HepG2 (cell line): ENCODE measurements at regions not wholly inside any gene's neighbourhood (a gene's known extent, or its start where the extent isn't known, plus 50 kb on each side); places are given as distances from the start of the nearest gene placed in this dataset.

Experiments
- ATAC-seq: fragments of 200-7000 bp; cut with Tn5 transposase; 3 replicates; pipeline ENCODE4 v1.9.1; 2020; ENCODE audit warnings: mild to moderate bottlenecking, moderate library complexity
- BruUV-seq: library from RNA; stranded (reverse); fragments of 400-500 nt; replicated peaks from 2 replicates; lab custom pipeline; 2021; lab: Mats Ljungman, UMichigan
- CTCF ChIA-PET: fragments of 300-600 bp; formaldehyde crosslinking; extraction: SDS; loops from one replicate; lab custom pipeline; 2021; ENCODE audit warnings: low total read pairs, inconsistent platforms, low intra/inter-chr PET ratio; lab: Yijun Ruan, JAX
- POLR2A ChIA-PET: fragments of 350-600 bp; sonication (Branson Sonifier 250); formaldehyde crosslinking; loops from one replicate; lab custom pipeline; 2020; ENCODE audit warnings: antibody characterized with exemption, inconsistent platforms; lab: Yijun Ruan, JAX
- DNase-seq: peaks from one replicate; pipeline ENCODE4 v3.0.0-alpha.2; 2015; ENCODE audit warnings: low spot score
- FAIRE-seq: peaks from 3 replicates; lab custom pipeline; 2011; peaks lifted over from hg19 to GRCh38; lab: Jason Lieb, UNC
- H2AFZ ChIP-seq: one replicate; pipeline ENCODE4 v1.6.1; 2011; ENCODE audit warnings: low read length, inconsistent platforms
- H3K27ac ChIP-seq: fragments of 300-600 bp; 3 replicates; pipeline ENCODE4 v1.8.0; 2011; ENCODE audit warnings: mixed run types, mild to moderate bottlenecking, mixed read lengths, low read length, inconsistent platforms; ENCODE audit not compliant: insufficient read depth; ENCODE audit errors: extremely low read length
- H3K27me3 ChIP-seq, 2 experiments: fragments of 200-600 bp in 1 of 2; 2 replicates in 1 of 2; 3 replicates in 1 of 2; pipeline versions ENCODE4 v1.6.0 to v1.8.0; 2011; ENCODE audit warnings: low read length in 2 of 2, mild to moderate bottlenecking in 2 of 2, moderate library complexity in 2 of 2, inconsistent platforms in 1 of 2; ENCODE audit not compliant: insufficient read depth in 2 of 2, control insufficient read depth in 1 of 2
- H3K36me3 ChIP-seq, 2 experiments: fragments of 200-600 bp in 1 of 2; replicated peaks in 1 of 2; 2 replicates in 1 of 2; 3 replicates in 1 of 2; pipeline versions ENCODE4 v1.5.1 to v1.8.0; 2011; ENCODE audit warnings: low read length in 2 of 2, inconsistent platforms in 1 of 2; ENCODE audit not compliant: insufficient read depth in 2 of 2, control insufficient read depth in 1 of 2
- H3K4me1 ChIP-seq: 2 replicates; pipeline ENCODE4 v1.5.1; 2012; ENCODE audit warnings: low read length, inconsistent platforms; ENCODE audit not compliant: insufficient read depth
- H3K4me2 ChIP-seq: 2 replicates; pipeline ENCODE4 v1.6.0; 2011; ENCODE audit warnings: low read depth, low read length, inconsistent platforms
- H3K4me3 ChIP-seq, 3 experiments: fragments of 200-600 bp in 1 of 3; sonication (generic), shearing (Covaris generic) in 1 of 3; replicated peaks in 1 of 3; 2 replicates each; pipeline ENCODE4 v1.5.1; 2011 to 2016; ENCODE audit warnings: low read length in 3 of 3, inconsistent platforms in 2 of 3, low read depth in 2 of 3, mild to moderate bottlenecking in 2 of 3, control low read depth in 1 of 3, mixed read lengths in 1 of 3; ENCODE audit not compliant: insufficient read depth in 1 of 3
- H3K79me2 ChIP-seq: one replicate; pipeline ENCODE4 v1.6.1; 2011; ENCODE audit warnings: low read length, inconsistent platforms; ENCODE audit not compliant: insufficient read depth
- H3K9ac ChIP-seq: 2 replicates; pipeline ENCODE4 v1.6.0; 2011; ENCODE audit warnings: mild to moderate bottlenecking, low read depth, low read length, inconsistent platforms; ENCODE audit not compliant: insufficient read depth
- H3K9me3 ChIP-seq: 2 replicates; pipeline ENCODE4 v1.5.1; 2012; ENCODE audit warnings: mild to moderate bottlenecking, low read length
- H4K20me1 ChIP-seq: 2 replicates; pipeline ENCODE4 v1.6.0; 2011; ENCODE audit warnings: inconsistent platforms, mild to moderate bottlenecking, low read length, moderate library complexity; ENCODE audit not compliant: insufficient read depth
- HMG20A ChIP-seq: IDR thresholded peaks from 2 replicates; pipeline ENCODE4 v1.6.1; 2016; ENCODE audit warnings: borderline replicate concordance
- JUNB ChIP-seq: sonication (generic); formaldehyde crosslinking; IDR thresholded peaks from 2 replicates; pipeline ENCODE4 v1.8.0; 2022; ENCODE audit warnings: missing genetic modification reagents, mild to moderate bottlenecking, borderline replicate concordance
- KDM1A ChIP-seq: IDR thresholded peaks from 2 replicates; pipeline ENCODE4 v1.6.1; 2016; ENCODE audit warnings: missing compliant biosample characterization
- MAFK ChIP-seq, 2 experiments: IDR thresholded peaks in 1 of 2; conservative IDR thresholded peaks in 1 of 2; 2 replicates each; pipeline ENCODE4 v1.6.1; 2011; ENCODE audit warnings: improper control_type of control experiment in 2 of 2, low read length in 2 of 2
- MEIS2 ChIP-seq: sonication (generic); formaldehyde crosslinking; IDR thresholded peaks from 2 replicates; pipeline ENCODE4 v1.9.0; 2021; ENCODE audit warnings: mild to moderate bottlenecking, missing genetic modification reagents
- MYC ChIP-seq: sonication (generic); formaldehyde crosslinking; IDR thresholded peaks from 2 replicates; pipeline ENCODE4 v1.9.0; 2021; ENCODE audit warnings: missing genetic modification reagents, borderline replicate concordance
- NR2F2 ChIP-seq: IDR thresholded peaks from 2 replicates; pipeline ENCODE4 v1.6.1; 2012; ENCODE audit warnings: low read depth, inconsistent platforms, borderline replicate concordance
- ZNF784 ChIP-seq: sonication (generic); formaldehyde crosslinking; IDR thresholded peaks from 2 replicates; pipeline ENCODE4 v1.5.1; 2020; ENCODE audit warnings: missing genetic modification reagents, mild to moderate bottlenecking, borderline replicate concordance
- WGBS: methylation state at CpG from one replicate; pipeline ENCODE4 v1.1.6; 2017; ENCODE audit warnings: low lambda C conversion rate; 5-methylcytosine and 5-hydroxymethylcytosine counted together
- in situ Hi-C: cut with HindIII; loops from 2 replicates; pipeline ENCODE4 v1.10.0; 2017; ENCODE audit warnings: low pct_unique_long_range_greater_than_20kb; ENCODE audit not compliant: extremely low pct_ligation_motif_present
- intact Hi-C: fragments of 100-400 bp; cut with micrococcal nuclease; formaldehyde crosslinking; loops from one replicate; pipeline ENCODE4 v1.10.0; 2022; ENCODE audit not compliant: unreplicated experiment
- TF ChIP-seq, protein P1 (sequence below): IDR thresholded peaks from 2 replicates; pipeline ENCODE4 v1.6.1; 2016; ENCODE audit warnings: low read depth

DNA sequence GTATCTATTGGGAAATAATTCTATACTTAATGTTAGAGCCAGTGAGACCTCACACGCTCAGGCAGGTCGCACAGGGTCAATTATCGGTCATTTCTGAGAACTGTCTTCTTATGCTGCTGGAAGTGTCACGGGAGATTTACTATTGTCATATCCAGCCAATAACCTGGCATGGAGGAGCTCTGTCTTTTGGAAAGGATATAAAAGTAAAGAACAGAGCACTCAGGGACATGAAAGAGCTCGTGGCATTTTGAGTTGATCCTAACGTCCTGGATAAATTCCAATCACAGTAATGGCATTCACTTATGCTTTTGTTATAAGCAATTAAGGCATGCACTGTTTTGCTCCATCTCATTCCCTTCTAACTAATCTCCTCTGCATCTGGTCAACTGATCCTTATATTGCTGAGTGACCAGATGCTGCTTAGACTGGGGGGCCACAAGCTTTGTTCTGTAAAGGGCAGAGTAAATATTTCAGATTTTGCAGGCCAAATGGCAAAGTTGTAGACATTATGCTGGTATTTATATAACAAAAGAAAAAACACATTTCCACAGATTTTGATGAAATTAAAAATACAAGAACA, 453.5 kb upstream of the SMIM21 start:
- POLR2A ChIA-PET = no interaction called here
- intact Hi-C loops = loop anchor here (10.0 kb wide), 1 partner anchor 374 kb away; no protein-coding TSS in a partner anchor
- in situ Hi-C loops = loop anchor here (10.0 kb wide), 1 partner anchor 464 kb away; no protein-coding TSS in a partner anchor

More for the DNA sequence above, 453.5 kb upstream of the SMIM21 start:
- Histone ChIP-seq H2AFZ (no peak overlapping the region), H3K27ac (no peak overlapping the region), H3K36me3 (no peaks in the 10 kb centered on the region), H3K9ac (no peak overlapping the region), H3K4me1 (no peaks in the 10 kb centered on the region), H3K79me2 (no peaks in the 10 kb centered on the region), H3K4me3 (no peak overlapping the region), H4K20me1 (no peaks in the 10 kb centered on the region), H3K27me3 (no peaks in the 10 kb centered on the region), H3K4me2 (no peak overlapping the region), H3K9me3 (no peaks in the 10 kb centered on the region)
- DNase-seq = no peak
- no peak for FAIRE-seq
- WGBS = 11% methylated on average over 6 of the region's 6 CpGs
- no TSS peak for BruUV-seq
- TF ChIP-seq NR2F2 (no peak), ZNF784 (no peak), MEIS2 (CRISPR knock-in tag) (no peak), JUNB (CRISPR knock-in tag) (no peak), MYC (CRISPR knock-in tag) (no peak), HMG20A (CRISPR knock-in tag) (no peak), MAFK (conservative IDR thresholded peaks at IDR 0.05 in 1 of 2, IDR thresholded peaks at IDR 0.05 in 1 of 2; ENCODE audit: low read length in 2 of 2) (no peak), KDM1A (no peak)
- TF ChIP-seq, protein P1, sequence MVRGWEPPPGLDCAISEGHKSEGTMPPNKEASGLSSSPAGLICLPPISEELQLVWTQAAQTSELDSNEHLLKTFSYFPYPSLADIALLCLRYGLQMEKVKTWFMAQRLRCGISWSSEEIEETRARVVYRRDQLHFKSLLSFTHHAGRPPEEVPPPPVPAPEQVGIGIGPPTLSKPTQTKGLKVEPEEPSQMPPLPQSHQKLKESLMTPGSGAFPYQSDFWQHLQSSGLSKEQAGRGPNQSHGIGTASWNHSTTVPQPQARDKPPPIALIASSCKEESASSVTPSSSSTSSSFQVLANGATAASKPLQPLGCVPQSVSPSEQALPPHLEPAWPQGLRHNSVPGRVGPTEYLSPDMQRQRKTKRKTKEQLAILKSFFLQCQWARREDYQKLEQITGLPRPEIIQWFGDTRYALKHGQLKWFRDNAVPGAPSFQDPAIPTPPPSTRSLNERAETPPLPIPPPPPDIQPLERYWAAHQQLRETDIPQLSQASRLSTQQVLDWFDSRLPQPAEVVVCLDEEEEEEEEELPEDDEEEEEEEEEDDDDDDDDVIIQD (CRISPR knock-in tag) = no peak
- CTCF ChIA-PET = no interaction called here
- no peak for ATAC-seq
